Vagina (tissue), 2 donors: ENCODE measurements at regions not wholly inside any gene's neighbourhood (a gene's known extent, or its start where the extent isn't known, plus 50 kb on each side); places are given as distances from the start of the nearest gene placed in this dataset.

ENCODE experiments used
- CTCF ChIP-seq, 3 experiments: fragments of 450-650 bp in 2 of 3; fragments of 200-600 bp in 1 of 3; sonication (generic) in 1 of 3; IDR thresholded peaks; one replicate each; pipeline ENCODE4 v1.5.1; 2017 to 2019; ENCODE audit warnings: antibody characterized with exemption in 3 of 3, mild to moderate bottlenecking in 2 of 3, moderate library complexity in 2 of 3
- POLR2A ChIP-seq, 2 donors: fragments of 450-650 bp; IDR thresholded peaks; one replicate each; pipeline ENCODE4 v1.6.1; 2017; ENCODE audit warnings: antibody characterized with exemption in 2 of 2, mild to moderate bottlenecking in 2 of 2, moderate library complexity in 2 of 2

DNA sequence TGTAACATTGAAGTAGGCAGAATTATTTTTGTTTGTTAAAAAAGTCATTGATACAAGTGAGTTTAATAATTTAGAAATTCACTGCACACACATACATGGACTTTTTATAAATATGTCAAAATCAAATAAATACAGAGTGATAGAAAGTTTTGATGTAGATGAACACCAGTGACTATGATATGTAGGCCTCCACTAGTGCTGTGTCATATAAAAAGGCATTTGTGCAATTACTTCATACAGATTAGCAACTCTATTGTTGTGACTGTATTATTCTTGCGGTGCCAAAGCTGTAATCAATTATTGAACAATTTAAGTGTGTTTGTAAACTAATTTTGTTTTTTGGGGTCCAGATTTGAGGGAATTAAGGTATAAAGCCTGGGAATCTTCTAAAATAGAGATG is 366.2 kb upstream of the PITX2 start:
- TF ChIP-seq CTCF (IDR thresholded peaks at IDR 0.05) (no peak), POLR2A (IDR thresholded peaks at IDR 0.05) (no peak)
